GM23338 (cell line): ENCODE measurements at regions not wholly inside any gene's neighbourhood (a gene's known extent, or its start where the extent isn't known, plus 50 kb on each side); places are given as distances from the start of the nearest gene placed in this dataset.

Experiments used
- EZH2 ChIP-seq: fragments of 200-600 bp; sonication (generic); IDR thresholded peaks from one replicate; pipeline ENCODE4 v1.8.0; 2017; ENCODE audit warnings: antibody characterized with exemption, mild to moderate bottlenecking, low read depth; ENCODE audit not compliant: unreplicated experiment
- NANOG ChIP-seq: IDR thresholded peaks from 2 replicates; pipeline ENCODE4 v1.6.1; 2016; ENCODE audit warnings: antibody characterized with exemption, borderline replicate concordance
- TF ChIP-seq, protein P1 (sequence below), 2 experiments: fragments of 200-600 bp in 1 of 2; sonication (generic) in 1 of 2; conservative IDR thresholded peaks; 2 replicates each; pipeline versions ENCODE4 v1.5.1 to v1.6.1; 2016 to 2017; ENCODE audit warnings: antibody characterized with exemption in 2 of 2, low read depth in 2 of 2, mild to moderate bottlenecking in 2 of 2, moderate library complexity in 1 of 2

DNA sequence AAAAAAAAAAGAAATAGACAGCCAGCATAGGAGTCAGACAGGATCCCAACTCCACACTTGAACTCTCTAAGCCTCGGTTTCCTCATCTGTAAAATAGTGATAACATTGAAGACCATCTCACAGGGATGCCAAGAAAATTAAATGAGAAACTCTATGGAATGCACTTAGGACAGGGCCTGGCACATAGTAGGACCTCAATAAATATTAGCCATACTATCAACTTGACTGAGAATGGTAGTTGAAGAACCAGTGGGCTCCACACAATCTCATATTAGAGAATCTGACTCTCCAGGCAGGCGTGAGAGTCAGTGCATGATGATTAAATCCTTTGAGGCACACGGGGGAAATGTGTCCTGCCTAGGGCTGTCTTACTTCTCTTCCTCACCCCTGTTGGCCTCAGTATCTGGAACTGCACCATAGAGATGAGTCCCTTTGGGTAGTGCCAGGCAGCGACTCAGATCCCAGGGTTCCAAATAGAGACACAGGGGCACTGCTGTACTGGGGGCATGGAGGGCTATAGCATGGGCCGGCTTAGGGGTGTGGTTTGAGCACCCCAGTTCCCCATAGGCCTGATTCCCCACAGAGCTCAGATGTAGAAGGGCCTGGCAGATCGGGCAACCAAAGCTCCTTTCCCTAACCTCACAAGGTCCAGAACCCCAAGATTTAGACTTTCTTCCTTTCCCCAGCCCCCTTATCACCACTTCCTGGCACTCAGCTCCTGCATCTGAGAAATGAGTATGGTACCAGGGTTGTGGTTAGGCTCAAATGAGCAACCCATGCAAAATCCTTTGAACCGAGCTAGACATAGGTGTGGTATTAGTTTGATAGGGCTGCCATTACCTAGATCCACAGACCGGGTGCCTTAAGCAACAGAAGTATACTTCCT lies 51.3 kb upstream of the CAB39 start:
- TF ChIP-seq, protein P1, sequence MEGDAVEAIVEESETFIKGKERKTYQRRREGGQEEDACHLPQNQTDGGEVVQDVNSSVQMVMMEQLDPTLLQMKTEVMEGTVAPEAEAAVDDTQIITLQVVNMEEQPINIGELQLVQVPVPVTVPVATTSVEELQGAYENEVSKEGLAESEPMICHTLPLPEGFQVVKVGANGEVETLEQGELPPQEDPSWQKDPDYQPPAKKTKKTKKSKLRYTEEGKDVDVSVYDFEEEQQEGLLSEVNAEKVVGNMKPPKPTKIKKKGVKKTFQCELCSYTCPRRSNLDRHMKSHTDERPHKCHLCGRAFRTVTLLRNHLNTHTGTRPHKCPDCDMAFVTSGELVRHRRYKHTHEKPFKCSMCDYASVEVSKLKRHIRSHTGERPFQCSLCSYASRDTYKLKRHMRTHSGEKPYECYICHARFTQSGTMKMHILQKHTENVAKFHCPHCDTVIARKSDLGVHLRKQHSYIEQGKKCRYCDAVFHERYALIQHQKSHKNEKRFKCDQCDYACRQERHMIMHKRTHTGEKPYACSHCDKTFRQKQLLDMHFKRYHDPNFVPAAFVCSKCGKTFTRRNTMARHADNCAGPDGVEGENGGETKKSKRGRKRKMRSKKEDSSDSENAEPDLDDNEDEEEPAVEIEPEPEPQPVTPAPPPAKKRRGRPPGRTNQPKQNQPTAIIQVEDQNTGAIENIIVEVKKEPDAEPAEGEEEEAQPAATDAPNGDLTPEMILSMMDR (conservative IDR thresholded peaks at IDR 0.05; ENCODE audit: low read depth in 2 of 2), result no peak
- TF ChIP-seq NANOG (no peak), EZH2 (no peak)
